GM12891 (cell line): ENCODE measurements at regions not wholly inside any gene's neighbourhood (a gene's known extent, or its start where the extent isn't known, plus 50 kb on each side); places are given as distances from the start of the nearest gene placed in this dataset.

Experiments
- POLR2A ChIP-seq: IDR thresholded peaks from 2 replicates; pipeline ENCODE4 v1.6.1; 2011; ENCODE audit warnings: low read depth, low read length, control low read depth
- TAF1 ChIP-seq: IDR thresholded peaks from 2 replicates; pipeline ENCODE4 v1.6.1; 2011; ENCODE audit warnings: low read depth, low read length, control low read depth

DNA sequence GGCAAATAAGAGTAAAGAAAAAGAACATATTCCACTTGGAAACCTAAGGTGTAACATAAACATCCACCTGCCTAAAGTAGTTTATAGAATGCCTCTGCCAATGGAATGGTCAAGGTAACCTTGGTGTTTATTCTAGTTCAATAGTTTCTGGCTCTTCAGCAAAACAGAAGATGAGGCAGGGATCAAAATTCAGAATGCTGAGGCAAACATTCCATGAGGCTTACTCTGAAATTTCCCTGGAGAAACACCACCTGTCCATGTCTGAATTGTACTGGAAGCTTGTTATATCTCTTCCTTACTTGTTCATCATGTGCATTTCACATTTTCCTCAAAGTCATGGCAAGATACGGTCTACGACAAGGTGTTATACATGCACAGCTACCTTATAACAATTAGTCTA lies 1862.4 kb upstream of the ACO1 start:
- no peak for TF ChIP-seq TAF1
- no peak for TF ChIP-seq POLR2A
